HCT116 (cell line): ENCODE measurements at regions not wholly inside any gene's neighbourhood (a gene's known extent, or its start where the extent isn't known, plus 50 kb on each side); places are given as distances from the start of the nearest gene placed in this dataset.

Experiments
- ATAC-seq: fragments of 200-7000 bp; cut with Tn5 transposase; 2 replicates; pipeline ENCODE4 v1.9.1; 2020; ENCODE audit warnings: mild to moderate bottlenecking, moderate library complexity
- BruUV-seq: library from RNA; stranded (reverse); fragments of 400-500 nt; replicated peaks from 2 replicates; lab custom pipeline; 2021; lab: Mats Ljungman, UMichigan
- CTCF ChIA-PET: fragments of 300-600 bp; sonication (Branson Sonifier 250); formaldehyde crosslinking; loops from one replicate; lab custom pipeline; 2021; ENCODE audit warnings: antibody characterized with exemption; lab: Charles Lee
- POLR2A ChIA-PET: fragments of 300-600, 350-600 bp; sonication (Branson Sonifier 250); formaldehyde crosslinking; loops from one replicate; lab custom pipeline; 2021; ENCODE audit warnings: antibody characterized with exemption; lab: Charles Lee
- RAD21 ChIA-PET, 2 experiments: fragments of 300-600 bp; sonication (Branson Sonifier 250); formaldehyde crosslinking; loops; one replicate each; lab custom pipeline; 2023; ENCODE audit warnings: low total read pairs in 2 of 2; ENCODE audit not compliant: uncharacterized antibody in 2 of 2, unreplicated experiment in 2 of 2, low non-redundant PET in 1 of 2; lab: Charles Lee
- DNase-seq: peaks from one replicate; pipeline ENCODE4 v3.0.0-alpha.2; 2010; ENCODE audit warnings: low read depth, low spot score
- H2AFZ ChIP-seq: fragments of 200-600 bp; shearing (Covaris generic), sonication (generic); 2 replicates; pipeline ENCODE4 v1.6.1; 2017; ENCODE audit warnings: low read depth, mixed run types, mixed read lengths, antibody characterized with exemption, low read length; ENCODE audit not compliant: poor library complexity, severe bottlenecking
- H3K27ac ChIP-seq: 2 replicates; pipeline ENCODE4 v1.5.1; 2012; ENCODE audit warnings: low read depth, low read length
- H3K27me3 ChIP-seq: fragments of 200-600 bp; sonication (generic); 2 replicates; pipeline ENCODE4 v1.6.1; 2016; ENCODE audit warnings: mixed run types, low read length, mixed read lengths; ENCODE audit not compliant: insufficient read depth
- H3K36me3 ChIP-seq, 2 experiments: fragments of 200-500 bp in 1 of 2; fragments of 200-600 bp in 1 of 2; sonication (Bioruptor generic) in 1 of 2; sonication (generic) in 1 of 2; 2 replicates each; pipeline versions ENCODE4 v1.5.1 to v1.6.1; 2014 to 2016; ENCODE audit warnings: low read length in 2 of 2, inconsistent platforms in 1 of 2, mixed read lengths in 1 of 2, mixed run types in 1 of 2; ENCODE audit not compliant: insufficient read depth in 2 of 2, control insufficient read depth in 1 of 2
- H3K4me1 ChIP-seq, 2 experiments: fragments of 200-600 bp in 1 of 2; sonication (generic) in 1 of 2; 2 replicates each; pipeline versions ENCODE4 v1.5.1 to v1.6.1; 2012 to 2017; ENCODE audit warnings: low read length in 2 of 2, inconsistent platforms in 1 of 2, mild to moderate bottlenecking in 1 of 2, mixed read lengths in 1 of 2, mixed run types in 1 of 2, moderate library complexity in 1 of 2; ENCODE audit not compliant: insufficient read depth in 2 of 2, control insufficient read depth in 1 of 2
- H3K4me2 ChIP-seq: fragments of 200-600 bp; sonication (generic); 2 replicates; pipeline ENCODE4 v1.6.1; 2017; ENCODE audit warnings: mixed run types, low read length, mixed read lengths
- H3K4me3 ChIP-seq, 2 experiments: fragments of 200-600 bp in 1 of 2; sonication (generic) in 1 of 2; replicated peaks in 1 of 2; 2 replicates each; pipeline ENCODE4 v1.5.1; 2011 to 2016; ENCODE audit warnings: low read length in 2 of 2, control low read depth in 1 of 2, low read depth in 1 of 2, mild to moderate bottlenecking in 1 of 2, mixed read lengths in 1 of 2, mixed run types in 1 of 2
- H3K79me2 ChIP-seq: fragments of 200-600 bp; sonication (generic); 2 replicates; pipeline ENCODE4 v1.6.1; 2017; ENCODE audit warnings: mild to moderate bottlenecking, mixed run types, low read length, moderate library complexity, mixed read lengths; ENCODE audit not compliant: insufficient read depth
- H3K9ac ChIP-seq: fragments of 200-600 bp; sonication (generic); 2 replicates; pipeline ENCODE4 v1.6.1; 2016; ENCODE audit warnings: low read length, mixed read lengths
- H3K9me2 ChIP-seq: fragments of 200-600 bp; sonication (generic), shearing (Covaris generic); 2 replicates; pipeline ENCODE4 v1.6.1; 2017; ENCODE audit warnings: mixed run types, mild to moderate bottlenecking, moderate library complexity; ENCODE audit not compliant: insufficient read depth
- H3K9me3 ChIP-seq, 2 experiments: fragments of 200-500 bp in 1 of 2; fragments of 200-600 bp in 1 of 2; sonication (Bioruptor generic) in 1 of 2; sonication (generic) in 1 of 2; 2 replicates each; pipeline ENCODE4 v1.6.1; 2014 to 2017; ENCODE audit warnings: low read length in 2 of 2, mixed read lengths in 2 of 2, inconsistent platforms in 1 of 2, low read depth in 1 of 2, mild to moderate bottlenecking in 1 of 2, mixed run types in 1 of 2, moderate library complexity in 1 of 2; ENCODE audit not compliant: control insufficient read depth in 1 of 2, insufficient read depth in 1 of 2
- H4K20me1 ChIP-seq: fragments of 200-600 bp; sonication (generic), shearing (Covaris generic); 2 replicates; pipeline ENCODE4 v1.6.1; 2017; ENCODE audit warnings: mixed run types, mild to moderate bottlenecking, moderate library complexity; ENCODE audit not compliant: insufficient read depth
- ATF3 ChIP-seq: IDR thresholded peaks from 2 replicates; pipeline ENCODE4 v1.6.1; 2012
- CBX3 ChIP-seq: IDR thresholded peaks from 2 replicates; pipeline ENCODE4 v1.6.1; 2012; ENCODE audit warnings: low read depth
- EZH2 ChIP-seq: fragments of 200-600 bp; sonication (generic); IDR thresholded peaks from 2 replicates; pipeline ENCODE4 v1.6.1; 2017; ENCODE audit warnings: antibody characterized with exemption, mixed run types
- EZH2phosphoT487 ChIP-seq: fragments of 200-600 bp; IDR thresholded peaks from 2 replicates; pipeline ENCODE4 v1.6.1; 2018; ENCODE audit warnings: antibody characterized with exemption, borderline replicate concordance
- POLR2A ChIP-seq: IDR thresholded peaks from 2 replicates; pipeline ENCODE4 v1.7.0; 2011; ENCODE audit warnings: borderline replicate concordance; ENCODE audit not compliant: insufficient read depth, insufficient read length; ENCODE audit errors: extremely low read depth
- POLR2AphosphoS5 ChIP-seq: IDR thresholded peaks from 2 replicates; pipeline ENCODE4 v1.6.1; 2011; ENCODE audit warnings: mild to moderate bottlenecking, low read depth, low read length, moderate library complexity
- RAD21 ChIP-seq: IDR thresholded peaks from 2 replicates; pipeline ENCODE4 v1.6.1; 2012; ENCODE audit warnings: low read depth, mild to moderate bottlenecking
- REST ChIP-seq: IDR thresholded peaks from 2 replicates; pipeline ENCODE4 v1.6.1; 2012; ENCODE audit warnings: low read depth
- SIN3A ChIP-seq: IDR thresholded peaks from 2 replicates; pipeline ENCODE4 v1.6.1; 2012; ENCODE audit warnings: low read depth
- SP1 ChIP-seq: IDR thresholded peaks from 2 replicates; pipeline ENCODE4 v1.6.1; 2012; ENCODE audit warnings: low read depth
- TCF7L2 ChIP-seq: IDR thresholded peaks from 2 replicates; pipeline ENCODE4 v1.7.0; 2011; ENCODE audit warnings: borderline replicate concordance, inconsistent platforms; ENCODE audit not compliant: insufficient read depth, insufficient read length; ENCODE audit errors: extremely low read depth
- YY1 ChIP-seq: IDR thresholded peaks from 2 replicates; pipeline ENCODE4 v1.6.1; 2011; ENCODE audit warnings: low read length, low read depth, moderate library complexity, mild to moderate bottlenecking; ENCODE audit not compliant: insufficient replicate concordance; ENCODE audit errors: extremely low read depth
- intact Hi-C: fragments of 100-400 bp; cut with micrococcal nuclease; formaldehyde crosslinking; loops from 2 replicates; pipeline ENCODE4 v1.10.0; 2022

GRCh38 chr5:143952809-143953208 lies 140.8 kb downstream of the HMHB1 start:
- TF ChIP-seq SP1: no peak
- no peak for TF ChIP-seq TCF7L2
- TF ChIP-seq EZH2: no peak
- TF ChIP-seq YY1: no peak
- TF ChIP-seq POLR2AphosphoS5: no peak
- no peak for TF ChIP-seq ATF3
- ATAC-seq: no peak
- intact Hi-C loops: no loop called here
- POLR2A ChIA-PET: no interaction called here
- RAD21 ChIA-PET: no interaction called here
- BruUV-seq: no TSS peak
- H4K20me1 ChIP-seq: no peaks in the 10 kb centered on the region
- H3K27ac ChIP-seq: no peak overlapping the region
- H2AFZ ChIP-seq: no peak overlapping the region
- H3K9me3 ChIP-seq: no peaks in the 10 kb centered on the region
- no peaks in the 10 kb centered on the region for H3K4me1 ChIP-seq
- no peak overlapping the region for H3K4me3 ChIP-seq
- H3K36me3 ChIP-seq: no peaks in the 10 kb centered on the region
- H3K27me3 ChIP-seq: no peaks in the 10 kb centered on the region
- no peak for DNase-seq
- no peaks in the 10 kb centered on the region for H3K9me2 ChIP-seq
- CTCF ChIA-PET: no interaction called here
- H3K79me2 ChIP-seq: no peaks in the 10 kb centered on the region
- H3K4me2 ChIP-seq: no peak overlapping the region
- no peak overlapping the region for H3K9ac ChIP-seq

GRCh38 chr5:143953851-143954250 lies 141.9 kb downstream of the HMHB1 start:
- no peaks in the 10 kb centered on the region for H3K9me3 ChIP-seq
- H4K20me1 ChIP-seq: no peaks in the 10 kb centered on the region
- ChIA-PET RAD21 (no interaction called here), POLR2A (no interaction called here), CTCF (no interaction called here)
- TF ChIP-seq TCF7L2 (no peak), YY1 (no peak), RAD21 (no peak), CBX3 (no peak), POLR2A (no peak), SP1 (no peak), EZH2 (no peak), SIN3A (no peak), REST (no peak), EZH2phosphoT487 (no peak)
- ATAC-seq (no peak), DNase-seq (no peak)
- no TSS peak for BruUV-seq
- no peak overlapping the region for H2AFZ ChIP-seq
- H3K4me2 ChIP-seq: no peak overlapping the region
- no peaks in the 10 kb centered on the region for H3K36me3 ChIP-seq
- no peak overlapping the region for H3K27ac ChIP-seq
- H3K9me2 ChIP-seq: no peaks in the 10 kb centered on the region
- no peaks in the 10 kb centered on the region for H3K4me1 ChIP-seq
- no peaks in the 10 kb centered on the region for H3K27me3 ChIP-seq
- no peak overlapping the region for H3K9ac ChIP-seq
- no peaks in the 10 kb centered on the region for H3K79me2 ChIP-seq
- intact Hi-C loops: no loop called here
- no peak overlapping the region for H3K4me3 ChIP-seq
